Muscle of back (tissue), 3 donors: ENCODE measurements at regions not wholly inside any gene's neighbourhood (a gene's known extent, or its start where the extent isn't known, plus 50 kb on each side); places are given as distances from the start of the nearest gene placed in this dataset.

Experiments
- DNase-seq, 3 donors: peaks; one replicate each; pipeline versions ENCODE4 v3.0.0 to v3.0.0-alpha.2; 2013

DNA sequence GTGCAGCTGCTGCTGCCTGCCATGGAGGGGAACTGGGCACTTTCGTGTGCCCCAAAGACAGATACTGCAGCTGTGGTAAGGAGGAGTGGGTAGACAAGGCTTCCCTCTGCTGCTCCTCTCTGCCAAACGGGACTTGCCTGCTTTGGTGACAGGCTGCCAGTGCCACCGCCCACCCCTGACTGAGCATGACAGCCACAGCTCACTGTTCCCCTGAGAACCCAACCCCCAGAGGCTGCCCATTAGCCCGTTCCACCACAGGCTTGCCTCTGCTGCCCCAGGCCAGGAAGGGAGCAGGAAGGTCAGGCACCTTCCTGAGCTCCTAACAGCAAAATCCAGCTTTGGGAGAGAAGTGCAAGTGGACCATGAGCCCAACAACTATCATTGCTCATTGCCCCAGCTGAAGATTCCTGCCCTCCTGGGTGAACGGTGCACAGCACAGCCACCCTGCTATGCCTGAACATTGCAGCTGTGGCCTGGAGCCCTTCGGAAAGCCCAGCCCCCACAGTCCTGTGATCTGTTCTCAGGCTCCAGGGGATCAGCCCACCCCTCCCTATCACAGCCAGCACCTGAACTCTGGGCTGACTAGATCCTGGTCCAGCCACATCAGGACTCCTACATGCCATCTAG lies 58.7 kb upstream of the ANTXRL start:
- DNase-seq, result no peak

DNA sequence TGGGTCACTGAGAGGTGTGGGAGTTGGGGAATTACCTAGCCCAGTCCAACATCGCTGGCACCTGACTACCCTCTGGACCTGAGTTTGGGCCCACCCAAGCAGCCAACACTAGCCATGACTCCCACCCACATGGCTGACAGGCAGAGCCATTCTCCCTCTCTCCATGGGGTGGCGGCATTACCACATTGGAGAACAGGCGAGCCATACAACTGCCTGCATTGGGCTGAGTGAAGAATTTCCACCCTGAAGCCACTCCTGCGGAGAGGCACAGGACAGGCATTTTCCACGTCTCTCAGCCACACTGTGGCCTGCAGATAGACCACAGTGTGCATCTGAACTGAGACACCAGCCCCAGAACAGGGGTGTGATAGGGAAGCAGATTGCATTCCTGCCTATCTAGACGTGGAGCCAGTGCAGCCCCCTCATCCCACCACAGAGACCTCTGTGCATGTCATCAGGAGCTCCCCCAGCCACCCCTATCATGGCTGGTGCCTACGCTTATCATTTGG lies 58.2 kb upstream of the ANTXRL start:
- peak; percentile 48 to 80 (median 62) for DNase-seq

DNA sequence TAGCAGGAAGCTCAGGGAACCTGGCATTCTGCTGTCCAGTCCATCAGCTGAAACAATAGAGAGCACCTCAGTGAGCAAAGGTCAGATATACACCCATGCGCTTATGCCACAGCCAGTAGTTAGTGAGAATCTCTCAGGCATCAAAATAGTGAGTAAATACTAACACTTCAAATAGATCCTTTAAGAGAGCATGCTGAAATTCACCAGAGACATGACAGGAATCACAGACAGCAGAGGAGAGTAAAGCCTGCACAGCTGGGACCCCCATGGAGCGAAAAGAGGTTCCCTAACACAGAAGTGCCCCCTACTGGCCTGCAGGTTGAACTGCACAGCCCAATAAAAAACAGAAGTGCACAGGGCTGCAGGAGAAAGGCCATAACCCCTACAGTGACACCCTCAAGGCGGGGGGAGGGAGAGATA lies 57.6 kb upstream of the ANTXRL start:
- no peak for DNase-seq

DNA sequence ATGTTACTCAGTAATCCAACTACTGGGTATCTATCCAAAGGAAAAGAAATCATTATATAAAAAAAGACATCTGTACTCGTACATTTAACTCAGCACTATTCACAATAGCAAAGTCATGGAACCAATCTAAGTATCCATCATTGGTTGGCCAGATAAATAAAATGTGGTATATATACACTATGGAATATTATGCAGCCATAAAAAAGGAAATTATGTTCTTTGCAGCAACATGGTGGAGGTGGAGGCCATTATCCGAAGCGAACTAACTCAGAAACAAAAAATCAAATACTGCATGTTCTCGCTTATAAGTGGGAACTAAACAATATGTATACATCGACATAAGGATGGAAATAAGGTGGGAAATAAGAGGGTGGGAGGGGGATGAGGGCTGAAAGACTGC lies 56.2 kb upstream of the ANTXRL start:
- DNase-seq, result no peak

DNA sequence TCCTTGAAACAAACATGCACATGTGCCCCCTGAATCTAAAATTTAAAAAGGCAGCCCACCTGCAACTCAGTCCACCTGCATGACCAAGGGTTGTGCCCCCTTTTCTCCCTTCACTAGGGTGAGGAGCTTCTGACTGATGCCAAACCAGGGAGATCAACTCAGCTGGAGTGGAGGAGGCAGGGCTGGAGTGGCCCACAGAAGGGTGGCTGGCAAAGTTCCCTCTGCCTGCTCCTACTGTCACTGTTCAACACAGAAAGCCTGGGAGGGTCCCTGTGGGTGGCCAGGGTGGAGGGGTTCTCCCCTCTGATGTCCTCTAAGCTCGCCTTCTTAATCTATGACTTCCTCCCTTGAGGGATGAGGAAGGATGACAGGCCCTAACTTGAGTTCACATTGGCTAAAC lies 55.7 kb upstream of the ANTXRL start:
- DNase-seq, result no peak

DNA sequence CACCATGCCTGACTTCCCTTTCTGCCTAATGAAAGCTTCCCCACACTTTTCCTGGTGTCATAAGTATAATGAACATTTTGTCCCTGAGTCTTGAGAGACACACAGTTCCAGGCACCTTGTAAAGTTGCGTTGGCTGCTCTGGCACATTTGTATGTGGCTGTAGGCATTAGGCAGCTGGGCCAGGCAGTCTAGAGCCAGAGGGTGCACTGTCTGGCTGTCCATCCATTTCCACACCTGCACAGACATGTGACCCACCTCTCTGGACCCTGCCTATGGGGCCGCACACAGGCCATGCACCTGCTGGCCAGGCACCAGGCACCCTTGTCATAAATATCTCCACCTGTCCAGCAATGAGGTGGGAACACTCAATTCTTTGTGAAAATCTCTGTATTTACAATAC lies 54.7 kb upstream of the ANTXRL start:
- no peak for DNase-seq

DNA sequence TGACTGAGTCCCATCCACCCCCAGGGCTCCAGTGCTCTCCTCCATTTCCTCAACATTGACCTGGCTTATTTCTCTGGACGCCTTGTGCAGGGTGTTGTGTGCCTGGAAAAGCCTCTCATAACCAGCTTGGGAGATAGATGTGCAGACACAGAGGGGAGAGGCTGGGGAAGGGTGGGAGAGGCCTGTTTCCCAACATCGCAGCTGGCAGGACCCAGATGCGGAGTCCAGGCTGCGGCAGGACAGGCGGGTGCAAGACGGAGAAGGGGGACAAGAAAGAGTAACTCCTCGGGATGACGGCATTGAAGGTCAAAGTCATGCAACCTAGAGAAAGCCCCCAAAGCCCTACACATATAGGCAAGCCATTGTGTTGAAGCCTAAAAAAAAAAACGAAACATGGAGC lies 54.1 kb upstream of the ANTXRL start:
- DNase-seq, result no peak

DNA sequence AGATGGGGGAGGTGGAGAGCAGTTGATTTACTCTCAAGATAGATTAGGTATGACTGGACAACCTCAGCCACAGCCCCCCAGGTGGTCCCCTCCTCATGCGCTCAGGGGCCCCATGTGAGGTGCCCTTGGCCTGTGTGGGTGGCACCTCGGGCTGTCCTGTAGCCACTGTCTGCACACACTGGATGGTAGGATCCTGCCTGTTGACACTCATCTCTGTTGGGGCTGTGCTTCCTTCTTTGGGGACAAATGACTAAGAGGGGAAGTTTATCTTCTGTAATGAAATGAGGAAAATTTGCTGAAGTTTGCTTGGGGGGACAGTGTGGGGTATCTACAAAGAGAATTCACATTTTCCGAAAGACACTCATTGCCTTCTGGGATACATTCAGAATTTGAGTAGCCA lies 53.6 kb upstream of the ANTXRL start:
- DNase-seq, result no peak

DNA sequence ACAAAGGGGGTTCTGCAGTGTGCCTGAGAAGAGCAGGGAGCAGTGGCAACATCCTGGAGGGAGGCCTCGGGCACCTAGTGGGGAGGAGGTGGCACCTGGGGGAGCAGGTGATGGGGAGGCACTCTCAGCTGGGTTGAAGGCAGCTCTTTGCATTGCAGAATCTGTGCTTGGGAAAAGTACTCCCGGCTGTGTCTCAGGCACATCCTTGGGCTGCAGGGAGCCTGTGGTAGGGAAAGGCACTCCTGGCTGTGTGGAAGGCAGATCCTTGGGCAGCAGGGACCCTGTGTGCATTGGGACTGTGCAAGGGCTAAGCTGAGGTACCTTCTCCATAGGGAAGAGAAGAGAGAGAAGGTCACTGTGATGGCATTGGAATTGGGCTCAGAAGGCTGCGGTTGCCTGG lies 52.8 kb upstream of the ANTXRL start:
- no peak for DNase-seq

DNA sequence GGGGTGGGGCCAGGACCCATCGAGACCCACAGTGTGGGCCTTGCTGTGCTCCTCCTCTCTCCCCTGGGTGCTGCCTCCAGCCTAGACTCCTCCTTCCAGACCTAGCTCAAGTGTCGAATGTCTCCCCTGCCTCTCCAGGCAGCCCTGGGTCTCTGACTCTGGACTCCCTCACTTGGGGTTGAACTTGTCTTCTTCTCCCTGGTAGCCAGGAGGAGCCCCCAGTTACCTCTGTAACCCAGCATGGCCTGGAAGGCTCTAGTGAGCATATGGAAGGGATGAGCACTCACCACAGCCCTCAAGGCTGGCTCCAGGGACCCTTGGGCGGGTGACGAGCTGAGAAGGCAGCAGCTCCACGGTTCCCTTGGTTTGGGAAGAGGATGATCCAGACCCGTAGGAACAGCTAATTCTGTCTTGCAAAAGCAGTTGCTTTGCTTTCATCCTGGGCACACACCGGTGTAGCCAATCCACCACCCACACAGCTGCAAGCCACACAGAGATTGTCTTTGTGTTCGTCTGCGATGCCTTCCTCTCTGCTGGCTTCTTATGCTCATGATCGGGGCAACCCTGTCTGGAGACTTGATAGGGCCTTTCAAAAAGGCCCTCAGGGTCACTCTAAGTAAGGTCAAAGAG lies 52.3 kb upstream of the ANTXRL start:
- DNase-seq, result no peak

DNA sequence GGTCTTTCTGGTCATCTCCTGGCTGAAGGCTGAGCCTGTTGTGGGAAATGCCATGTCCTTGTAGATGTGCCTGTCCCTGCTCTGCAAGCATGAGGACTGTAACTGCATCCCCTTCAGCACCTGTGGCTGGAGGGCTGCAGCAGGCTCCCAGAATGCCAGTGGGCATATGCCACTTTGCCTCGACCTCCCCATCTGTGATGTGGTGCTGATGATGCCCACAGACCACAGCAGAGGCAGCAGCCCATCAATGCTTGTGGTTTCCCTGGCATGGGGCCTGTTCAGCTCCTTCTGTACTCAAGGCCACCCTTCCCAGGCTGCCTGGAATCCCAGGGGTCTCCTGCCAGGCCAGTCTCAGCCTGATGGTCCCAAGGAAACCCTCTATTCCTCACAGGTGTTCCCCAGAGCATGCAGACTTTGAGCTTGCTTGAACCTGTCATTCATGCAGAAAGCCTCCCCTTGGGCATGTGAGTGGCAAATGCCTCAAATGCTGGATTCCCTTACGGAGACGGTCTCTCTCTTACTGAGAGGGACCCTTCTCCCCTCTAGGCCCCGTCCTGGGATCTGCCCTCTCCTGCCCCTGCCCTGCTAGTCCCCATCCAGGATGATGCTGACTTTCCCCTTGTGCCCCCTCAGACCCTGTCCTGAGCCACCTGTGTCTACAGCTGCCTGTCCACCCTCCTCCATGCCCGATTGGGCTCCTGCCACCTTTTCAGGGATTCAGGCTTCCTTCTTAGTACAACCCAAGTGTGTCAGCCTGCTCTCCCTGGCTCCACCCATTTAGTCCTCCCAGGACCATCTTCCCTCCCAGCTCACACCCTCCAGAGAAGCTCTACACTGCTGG lies 50.9 kb upstream of the ANTXRL start:
- DNase-seq, result no peak

DNA sequence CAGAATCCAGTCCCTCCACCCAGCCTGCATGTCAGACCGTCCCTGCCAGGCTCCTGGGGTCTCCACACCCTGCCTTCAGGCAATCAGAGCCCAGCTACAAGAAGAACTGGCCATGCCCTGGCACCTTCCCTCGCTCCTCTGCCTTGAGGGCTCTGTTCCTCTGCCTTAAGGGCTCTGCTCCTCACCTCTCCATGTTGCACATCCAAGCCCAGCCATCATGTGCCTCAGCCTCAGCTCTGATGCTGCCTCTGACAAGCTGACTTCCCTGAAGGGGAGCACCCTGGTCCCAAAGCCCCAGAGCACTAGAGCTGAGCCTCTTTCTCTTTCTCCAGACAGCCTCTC lies 50.3 kb upstream of the ANTXRL start:
- no peak for DNase-seq

DNA sequence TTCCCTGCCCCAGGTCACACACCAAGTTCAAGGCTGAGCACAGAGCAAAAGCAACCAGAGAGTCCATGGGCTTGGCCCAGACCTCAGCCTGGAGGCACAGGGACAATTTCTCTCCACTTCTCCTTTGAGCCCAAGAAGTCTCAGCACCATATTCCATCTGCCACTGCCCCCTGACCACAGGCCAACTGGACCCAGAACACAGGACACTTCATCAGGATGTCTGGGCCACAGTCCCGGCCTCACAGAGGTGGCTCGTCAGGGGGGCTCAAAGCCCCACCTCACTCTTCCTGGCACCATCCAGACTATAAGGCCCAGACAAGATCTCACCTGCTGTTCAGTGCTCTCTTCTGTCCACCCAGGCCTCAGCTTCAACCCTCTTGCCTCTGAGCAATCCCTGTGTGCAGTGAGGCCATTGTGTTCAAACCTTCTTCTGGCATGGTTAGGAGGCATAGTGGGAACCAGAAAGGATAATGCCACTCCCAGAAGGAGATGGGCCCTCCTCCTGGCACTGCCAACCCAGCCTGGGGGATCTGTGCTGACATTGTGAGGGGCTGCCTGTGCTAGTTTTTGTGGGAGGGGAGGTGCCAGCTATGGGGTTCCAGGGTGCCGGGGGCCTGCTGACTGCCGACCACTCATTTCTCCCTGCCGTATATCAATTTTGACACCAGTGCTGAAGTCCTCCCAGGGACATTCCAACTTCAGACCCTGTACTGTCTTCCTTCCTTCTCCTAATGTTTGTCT lies 49.7 kb upstream of the ANTXRL start:
- no peak for DNase-seq
